Nephron progenitor cell (in vitro differentiated cells): ENCODE measurements at regions not wholly inside any gene's neighbourhood (a gene's known extent, or its start where the extent isn't known, plus 50 kb on each side); places are given as distances from the start of the nearest gene placed in this dataset.

Experiments used
- DNase-seq: peaks from one replicate; pipeline ENCODE4 v3.0.0; 2021
- H3K27ac Mint-ChIP-seq: 2 replicates; pipeline ENCODE4 v1.8.0; 2021; ENCODE audit warnings: mild to moderate bottlenecking, moderate library complexity, mixed read lengths
- H3K27me3 Mint-ChIP-seq: 2 replicates; pipeline ENCODE4 v1.8.0; 2021; ENCODE audit warnings: mild to moderate bottlenecking, low read depth, mixed read lengths; ENCODE audit not compliant: poor library complexity
- H3K36me3 Mint-ChIP-seq: 2 replicates; pipeline ENCODE4 v1.8.0; 2021; ENCODE audit warnings: low read depth, mixed read lengths
- H3K4me1 Mint-ChIP-seq: 2 replicates; pipeline ENCODE4 v1.8.0; 2021; ENCODE audit warnings: mixed read lengths
- H3K4me3 Mint-ChIP-seq: 2 replicates; pipeline ENCODE4 v1.8.0; 2021; ENCODE audit warnings: mild to moderate bottlenecking, moderate library complexity, mixed read lengths
- H3K9me3 Mint-ChIP-seq: 2 replicates; pipeline ENCODE4 v1.8.0; 2021; ENCODE audit warnings: mild to moderate bottlenecking, moderate library complexity, mixed read lengths
- CTCF ChIP-seq: fragments of 200-600 bp; sonication (generic); IDR thresholded peaks from 2 replicates; pipeline ENCODE4 v1.5.0; 2021; ENCODE audit warnings: antibody characterized with exemption

- Mint-ChIP-seq H3K9me3 (peaks cover 24% of the 10 kb centered on the region), H3K4me3 (no peak overlapping the region), H3K27ac (no peak overlapping the region), H3K27me3 (no peaks in the 10 kb centered on the region), H3K4me1 (no peaks in the 10 kb centered on the region), H3K36me3 (no peaks in the 10 kb centered on the region)
- TF ChIP-seq CTCF: no peak
- DNase-seq: no peak
Measured at GRCh38 chr21:25115021-25115420, 492.3 kb downstream of the MRPL39 start.

- no peaks in the 10 kb centered on the region for H3K36me3 Mint-ChIP-seq
- no peaks in the 10 kb centered on the region for H3K4me1 Mint-ChIP-seq
- DNase-seq: no peak
- H3K4me3 Mint-ChIP-seq: no peak overlapping the region
- no peaks in the 10 kb centered on the region for H3K27me3 Mint-ChIP-seq
- no peak overlapping the region for H3K27ac Mint-ChIP-seq
- peaks cover 23% of the 10 kb centered on the region for H3K9me3 Mint-ChIP-seq
- no peak for TF ChIP-seq CTCF
Measured at GRCh38 chr21:25107708-25108107, 499.6 kb downstream of the MRPL39 start.

GRCh38 chr21:25103500-25104207 lies 503.6 kb downstream of the MRPL39 start:
- H3K4me1 Mint-ChIP-seq: no peaks in the 10 kb centered on the region
- H3K36me3 Mint-ChIP-seq: no peaks in the 10 kb centered on the region
- no peak for DNase-seq
- H3K27ac Mint-ChIP-seq: no peak overlapping the region
- H3K4me3 Mint-ChIP-seq: no peak overlapping the region
- no peaks in the 10 kb centered on the region for H3K27me3 Mint-ChIP-seq
- peaks cover 30% of the 10 kb centered on the region for H3K9me3 Mint-ChIP-seq
- no peak for TF ChIP-seq CTCF

GRCh38 chr21:25097648-25098047 lies 509.6 kb downstream of the MRPL39 start:
- no peak for TF ChIP-seq CTCF
- no peaks in the 10 kb centered on the region for H3K36me3 Mint-ChIP-seq
- DNase-seq: no peak
- H3K4me3 Mint-ChIP-seq: no peak overlapping the region
- H3K4me1 Mint-ChIP-seq: no peaks in the 10 kb centered on the region
- H3K27me3 Mint-ChIP-seq: no peaks in the 10 kb centered on the region
- no peak overlapping the region for H3K27ac Mint-ChIP-seq
- peaks cover 38% of the 10 kb centered on the region for H3K9me3 Mint-ChIP-seq

GRCh38 chr21:25094695-25095094 lies 512.6 kb downstream of the MRPL39 start:
- no peak for TF ChIP-seq CTCF
- Mint-ChIP-seq H3K4me3 (no peak overlapping the region), H3K27ac (no peak overlapping the region), H3K4me1 (no peaks in the 10 kb centered on the region), H3K36me3 (no peaks in the 10 kb centered on the region), H3K27me3 (no peaks in the 10 kb centered on the region), H3K9me3 (peaks cover 38% of the 10 kb centered on the region)
- no peak for DNase-seq

GRCh38 chr21:25092441-25093011 lies 514.8 kb downstream of the MRPL39 start:
- no peak for TF ChIP-seq CTCF
- no peak overlapping the region for H3K4me3 Mint-ChIP-seq
- H3K36me3 Mint-ChIP-seq: no peaks in the 10 kb centered on the region
- DNase-seq: no peak
- peaks cover 29% of the 10 kb centered on the region for H3K9me3 Mint-ChIP-seq
- H3K27me3 Mint-ChIP-seq: no peaks in the 10 kb centered on the region
- H3K27ac Mint-ChIP-seq: no peak overlapping the region
- H3K4me1 Mint-ChIP-seq: no peaks in the 10 kb centered on the region
